Esophagus squamous epithelium (tissue), 5 donors: ENCODE measurements at regions not wholly inside any gene's neighbourhood (a gene's known extent, or its start where the extent isn't known, plus 50 kb on each side); places are given as distances from the start of the nearest gene placed in this dataset.

Source experiments
- DNase-seq: peaks from one replicate; lab custom pipeline; 2025; lab: John Stamatoyannopoulos, UW
- H3K27ac ChIP-seq, 4 donors: fragments of 200-600 bp; sonication (generic); one replicate each; pipeline ENCODE4 v1.5.1; 2016 to 2019; ENCODE audit warnings: mild to moderate bottlenecking in 1 of 4
- H3K27me3 ChIP-seq, 4 donors: fragments of 200-600 bp; sonication (generic); 1 replicate in 3 of 4; 2 replicates in 1 of 4; pipeline versions ENCODE4 v1.5.1 to v1.6.0; 2017 to 2021; ENCODE audit warnings: antibody characterized with exemption in 1 of 4
- H3K36me3 ChIP-seq, 3 donors: fragments of 200-600 bp; sonication (generic); one replicate each; pipeline ENCODE4 v1.5.1; 2016 to 2019
- H3K4me1 ChIP-seq, 3 donors: fragments of 200-600 bp; sonication (generic); one replicate each; pipeline ENCODE4 v1.5.1; 2017 to 2019
- H3K4me3 ChIP-seq, 4 donors: fragments of 200-600 bp; sonication (generic); 1 replicate in 3 of 4; 2 replicates in 1 of 4; pipeline ENCODE4 v1.5.1; 2016 to 2019; ENCODE audit warnings: mild to moderate bottlenecking in 2 of 4, moderate library complexity in 1 of 4
- H3K9me3 ChIP-seq, 3 donors: fragments of 200-600 bp; sonication (generic); one replicate each; pipeline ENCODE4 v1.5.1; 2016 to 2019
- POLR2A ChIP-seq, 4 donors: fragments of 450-650 bp; IDR thresholded peaks; one replicate each; pipeline ENCODE4 v1.6.1; 2017; ENCODE audit warnings: antibody characterized with exemption in 4 of 4, mild to moderate bottlenecking in 4 of 4, moderate library complexity in 3 of 4
- WGBS, 2 donors: methylation state at CpG; one replicate each; pipeline ENCODE4 v1.1.5; 2018; 5-methylcytosine and 5-hydroxymethylcytosine counted together
- intact Hi-C: fragments of 100-400 bp; cut with DNase I; formaldehyde crosslinking; loops from one replicate; pipeline ENCODE4 v1.15.0; 2022
- TF ChIP-seq, protein P1 (sequence below), 6 experiments: fragments of 450-650 bp in 4 of 6; fragments of 200-600 bp in 2 of 6; sonication (generic) in 2 of 6; IDR thresholded peaks; one replicate each; pipeline ENCODE4 v1.5.1; 2016 to 2019; ENCODE audit warnings: antibody characterized with exemption in 6 of 6, mild to moderate bottlenecking in 4 of 6, moderate library complexity in 4 of 6
- donor health status: DM: yes; HTN: yes; CAD: no.

DNA sequence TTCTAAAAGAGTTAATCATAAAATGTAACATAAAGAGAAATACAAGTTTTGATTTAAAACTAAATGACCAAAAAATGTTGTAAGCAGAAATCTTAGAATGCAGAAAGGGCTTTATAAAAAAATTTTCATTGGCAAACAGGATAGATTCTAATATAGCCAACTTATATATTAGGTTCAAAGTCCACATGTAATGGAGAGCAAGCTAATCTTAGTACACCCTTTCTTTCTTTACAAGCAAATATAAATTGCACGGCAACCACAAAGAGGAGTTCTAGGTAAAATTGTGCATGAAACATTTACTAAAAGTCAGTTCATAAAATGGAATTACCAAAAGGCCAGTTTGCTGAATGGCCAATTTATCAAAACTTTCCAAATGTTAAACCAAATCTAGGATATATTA, 130.6 kb downstream of the NOL4 start:
- Histone ChIP-seq H3K4me1 (no peaks in the 10 kb centered on the region), H3K36me3 (no peaks in the 10 kb centered on the region), H3K27ac (no peak overlapping the region), H3K4me3 (no peak overlapping the region), H3K9me3 (no peaks in the 10 kb centered on the region), H3K27me3 (no peaks in the 10 kb centered on the region)
- WGBS, 2 donors = 67 to 79% methylated on average over 1 of the region's 1 CpG
- TF ChIP-seq, protein P1, sequence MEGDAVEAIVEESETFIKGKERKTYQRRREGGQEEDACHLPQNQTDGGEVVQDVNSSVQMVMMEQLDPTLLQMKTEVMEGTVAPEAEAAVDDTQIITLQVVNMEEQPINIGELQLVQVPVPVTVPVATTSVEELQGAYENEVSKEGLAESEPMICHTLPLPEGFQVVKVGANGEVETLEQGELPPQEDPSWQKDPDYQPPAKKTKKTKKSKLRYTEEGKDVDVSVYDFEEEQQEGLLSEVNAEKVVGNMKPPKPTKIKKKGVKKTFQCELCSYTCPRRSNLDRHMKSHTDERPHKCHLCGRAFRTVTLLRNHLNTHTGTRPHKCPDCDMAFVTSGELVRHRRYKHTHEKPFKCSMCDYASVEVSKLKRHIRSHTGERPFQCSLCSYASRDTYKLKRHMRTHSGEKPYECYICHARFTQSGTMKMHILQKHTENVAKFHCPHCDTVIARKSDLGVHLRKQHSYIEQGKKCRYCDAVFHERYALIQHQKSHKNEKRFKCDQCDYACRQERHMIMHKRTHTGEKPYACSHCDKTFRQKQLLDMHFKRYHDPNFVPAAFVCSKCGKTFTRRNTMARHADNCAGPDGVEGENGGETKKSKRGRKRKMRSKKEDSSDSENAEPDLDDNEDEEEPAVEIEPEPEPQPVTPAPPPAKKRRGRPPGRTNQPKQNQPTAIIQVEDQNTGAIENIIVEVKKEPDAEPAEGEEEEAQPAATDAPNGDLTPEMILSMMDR (IDR thresholded peaks at IDR 0.05) = no peak
- intact Hi-C loops = no loop called here
- no peak for DNase-seq

GRCh38 chr18:34092796-34093195, 131.9 kb downstream of the NOL4 start:
- H3K27me3 ChIP-seq = no peaks in the 10 kb centered on the region
- no peaks in the 10 kb centered on the region for H3K9me3 ChIP-seq
- H3K4me3 ChIP-seq = no peak overlapping the region
- H3K36me3 ChIP-seq = no peaks in the 10 kb centered on the region
- H3K27ac ChIP-seq = no peak overlapping the region
- H3K4me1 ChIP-seq = no peaks in the 10 kb centered on the region
- DNase-seq = no peak
- TF ChIP-seq, protein P1 (IDR thresholded peaks at IDR 0.05) = no peak
- TF ChIP-seq POLR2A (IDR thresholded peaks at IDR 0.05) = no peak
- WGBS, 2 donors = 41 to 45% methylated on average over 1 of the region's 1 CpG
- intact Hi-C loops = no loop called here

- no peak for DNase-seq
- intact Hi-C loops = no loop called here
- no peaks in the 10 kb centered on the region for H3K36me3 ChIP-seq
- H3K4me1 ChIP-seq = no peaks in the 10 kb centered on the region
- H3K27me3 ChIP-seq = no peaks in the 10 kb centered on the region
- H3K4me3 ChIP-seq = no peak overlapping the region
- H3K9me3 ChIP-seq = no peaks in the 10 kb centered on the region
- TF ChIP-seq, protein P1 (IDR thresholded peaks at IDR 0.05) = no peak
- no peak for TF ChIP-seq POLR2A (IDR thresholded peaks at IDR 0.05)
- H3K27ac ChIP-seq = no peak overlapping the region
- WGBS, 2 donors = 16 to 42% methylated on average over 1 of the region's 1 CpG
These were observed 138.3 kb downstream of the NOL4 start for GRCh38 chr18:34086370-34086769.

GRCh38 chr18:34085140-34085739, 139.5 kb downstream of the NOL4 start:
- Histone ChIP-seq H3K4me3 (no peak overlapping the region), H3K9me3 (no peaks in the 10 kb centered on the region), H3K4me1 (no peaks in the 10 kb centered on the region), H3K36me3 (no peaks in the 10 kb centered on the region), H3K27ac (no peak overlapping the region), H3K27me3 (no peaks in the 10 kb centered on the region)
- 56 to 61% methylated on average over 4 of the region's 4 CpGs for WGBS, 2 donors
- no peak for TF ChIP-seq POLR2A (IDR thresholded peaks at IDR 0.05)
- TF ChIP-seq, protein P1 (IDR thresholded peaks at IDR 0.05) = no peak
- no peak for DNase-seq
- intact Hi-C loops = no loop called here

DNA sequence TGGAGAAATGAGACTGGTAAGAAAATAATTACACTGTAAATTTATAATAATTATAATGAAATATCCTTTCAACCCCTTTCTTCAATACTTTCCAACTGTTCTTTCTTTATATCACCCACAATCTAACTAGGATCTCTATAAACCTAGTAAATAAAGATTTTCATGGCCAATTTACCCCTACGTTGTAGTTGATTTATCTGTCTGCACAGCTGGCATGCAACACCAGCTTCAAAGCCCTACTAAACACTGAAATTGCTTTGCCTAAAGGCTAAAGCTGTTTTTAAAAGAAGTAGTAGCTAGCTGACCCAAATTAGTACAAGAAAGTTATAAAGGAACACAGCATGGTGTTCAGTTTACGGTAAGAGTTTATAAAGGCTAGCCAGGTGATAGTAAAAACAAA, 140.1 kb downstream of the NOL4 start:
- WGBS, 2 donors = 51 to 62% methylated on average over 2 of the region's 2 CpGs
- Histone ChIP-seq H3K9me3 (no peaks in the 10 kb centered on the region), H3K27ac (no peak overlapping the region), H3K4me1 (no peaks in the 10 kb centered on the region), H3K4me3 (no peak overlapping the region), H3K36me3 (no peaks in the 10 kb centered on the region), H3K27me3 (no peaks in the 10 kb centered on the region)
- no peak for DNase-seq
- intact Hi-C loops = no loop called here
- no peak for TF ChIP-seq POLR2A (IDR thresholded peaks at IDR 0.05)
- TF ChIP-seq, protein P1 (IDR thresholded peaks at IDR 0.05) = no peak
